GM12878 (cell line): ENCODE measurements at regions not wholly inside any gene's neighbourhood (a gene's known extent, or its start where the extent isn't known, plus 50 kb on each side); places are given as distances from the start of the nearest gene placed in this dataset.

Source experiments
- ATF3 ChIP-seq: IDR thresholded peaks from 2 replicates; pipeline ENCODE4 v1.6.1; 2011; ENCODE audit warnings: low read depth, mild to moderate bottlenecking, low read length, moderate library complexity, borderline replicate concordance; ENCODE audit errors: extremely low read depth
- BCL11A ChIP-seq: IDR thresholded peaks from 2 replicates; pipeline ENCODE4 v1.6.1; 2011; ENCODE audit warnings: low read depth, low read length
- BHLHE40 ChIP-seq, 2 experiments: fragments of 450-650 bp in 1 of 2; IDR thresholded peaks; 2 replicates each; pipeline ENCODE4 v1.6.1; 2011 to 2017; ENCODE audit warnings: low read depth in 2 of 2, borderline replicate concordance in 1 of 2, improper control_type of control experiment in 1 of 2, low read length in 1 of 2, mild to moderate bottlenecking in 1 of 2
- CBFB ChIP-seq: IDR thresholded peaks from 2 replicates; pipeline ENCODE4 v1.6.1; 2016; ENCODE audit warnings: antibody characterized with exemption, low read depth
- EZH2 ChIP-seq: IDR thresholded peaks from 2 replicates; pipeline ENCODE4 v1.6.1; 2012; ENCODE audit warnings: low read depth, mild to moderate bottlenecking, control low read depth, inconsistent platforms, low read length, borderline replicate concordance; ENCODE audit not compliant: control insufficient read depth
- FOXK2 ChIP-seq: fragments of 450-650 bp; IDR thresholded peaks from 2 replicates; pipeline ENCODE4 v1.6.1; 2017; ENCODE audit warnings: mild to moderate bottlenecking, moderate library complexity
- HDAC6 ChIP-seq: fragments of 200-600 bp; sonication (generic); IDR thresholded peaks from one replicate; pipeline ENCODE4 v1.8.0; 2017; ENCODE audit warnings: antibody characterized with exemption; ENCODE audit not compliant: unreplicated experiment
- SREBF2 ChIP-seq: IDR thresholded peaks from 2 replicates; pipeline ENCODE4 v1.6.1; 2012; ENCODE audit warnings: mild to moderate bottlenecking, low read length
- SRF ChIP-seq, 2 experiments: IDR thresholded peaks; 2 replicates each; pipeline ENCODE4 v1.6.1; 2011; ENCODE audit warnings: low read depth in 2 of 2, low read length in 2 of 2, mild to moderate bottlenecking in 1 of 2, moderate library complexity in 1 of 2
- SUZ12 ChIP-seq: fragments of 200-600 bp; sonication (generic); IDR thresholded peaks from one replicate; pipeline ENCODE4 v1.6.1; 2018; ENCODE audit warnings: antibody characterized with exemption, mild to moderate bottlenecking; ENCODE audit not compliant: unreplicated experiment
- TF ChIP-seq, protein P1 (sequence below): IDR thresholded peaks from 2 replicates; pipeline ENCODE4 v1.6.1; 2012; ENCODE audit warnings: low read length, inconsistent platforms
- TF ChIP-seq, protein P2 (sequence below), 3 experiments: IDR thresholded peaks in 2 of 3; conservative IDR thresholded peaks in 1 of 3; 2 replicates each; pipeline ENCODE4 v1.5.1; 2011; ENCODE audit warnings: low read depth in 3 of 3, low read length in 3 of 3, mild to moderate bottlenecking in 3 of 3, control low read depth in 2 of 3, moderate library complexity in 2 of 3, inconsistent platforms in 1 of 3, mixed read lengths in 1 of 3; ENCODE audit not compliant: control insufficient read depth in 2 of 3, insufficient read depth in 1 of 3; ENCODE audit errors: extremely low read depth in 1 of 3
- TF ChIP-seq, protein P3 (sequence below): IDR thresholded peaks from 2 replicates; pipeline ENCODE4 v1.6.1; 2012; ENCODE audit warnings: mild to moderate bottlenecking, low read depth, low read length

- no peak for TF ChIP-seq BCL11A
- peak; percentile 66 to 76 for TF ChIP-seq BHLHE40 (IDR thresholded peaks at IDR 0.05; ENCODE audit: borderline replicate concordance in 1 of 2, low read depth in 2 of 2, low read length in 1 of 2)
- no peak for TF ChIP-seq HDAC6
- TF ChIP-seq EZH2, result no peak
- TF ChIP-seq, protein P1, sequence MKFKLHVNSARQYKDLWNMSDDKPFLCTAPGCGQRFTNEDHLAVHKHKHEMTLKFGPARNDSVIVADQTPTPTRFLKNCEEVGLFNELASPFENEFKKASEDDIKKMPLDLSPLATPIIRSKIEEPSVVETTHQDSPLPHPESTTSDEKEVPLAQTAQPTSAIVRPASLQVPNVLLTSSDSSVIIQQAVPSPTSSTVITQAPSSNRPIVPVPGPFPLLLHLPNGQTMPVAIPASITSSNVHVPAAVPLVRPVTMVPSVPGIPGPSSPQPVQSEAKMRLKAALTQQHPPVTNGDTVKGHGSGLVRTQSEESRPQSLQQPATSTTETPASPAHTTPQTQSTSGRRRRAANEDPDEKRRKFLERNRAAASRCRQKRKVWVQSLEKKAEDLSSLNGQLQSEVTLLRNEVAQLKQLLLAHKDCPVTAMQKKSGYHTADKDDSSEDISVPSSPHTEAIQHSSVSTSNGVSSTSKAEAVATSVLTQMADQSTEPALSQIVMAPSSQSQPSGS, result no peak
- no peak for TF ChIP-seq SUZ12
- TF ChIP-seq SREBF2, result no peak
- TF ChIP-seq ATF3, result no peak
- TF ChIP-seq, protein P2, sequence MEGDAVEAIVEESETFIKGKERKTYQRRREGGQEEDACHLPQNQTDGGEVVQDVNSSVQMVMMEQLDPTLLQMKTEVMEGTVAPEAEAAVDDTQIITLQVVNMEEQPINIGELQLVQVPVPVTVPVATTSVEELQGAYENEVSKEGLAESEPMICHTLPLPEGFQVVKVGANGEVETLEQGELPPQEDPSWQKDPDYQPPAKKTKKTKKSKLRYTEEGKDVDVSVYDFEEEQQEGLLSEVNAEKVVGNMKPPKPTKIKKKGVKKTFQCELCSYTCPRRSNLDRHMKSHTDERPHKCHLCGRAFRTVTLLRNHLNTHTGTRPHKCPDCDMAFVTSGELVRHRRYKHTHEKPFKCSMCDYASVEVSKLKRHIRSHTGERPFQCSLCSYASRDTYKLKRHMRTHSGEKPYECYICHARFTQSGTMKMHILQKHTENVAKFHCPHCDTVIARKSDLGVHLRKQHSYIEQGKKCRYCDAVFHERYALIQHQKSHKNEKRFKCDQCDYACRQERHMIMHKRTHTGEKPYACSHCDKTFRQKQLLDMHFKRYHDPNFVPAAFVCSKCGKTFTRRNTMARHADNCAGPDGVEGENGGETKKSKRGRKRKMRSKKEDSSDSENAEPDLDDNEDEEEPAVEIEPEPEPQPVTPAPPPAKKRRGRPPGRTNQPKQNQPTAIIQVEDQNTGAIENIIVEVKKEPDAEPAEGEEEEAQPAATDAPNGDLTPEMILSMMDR (IDR thresholded peaks at IDR 0.05 in 2 of 3, conservative IDR thresholded peaks at IDR 0.05 in 1 of 3; ENCODE audit: control insufficient read depth in 2 of 3, extremely low read depth in 1 of 3, insufficient read depth in 1 of 3, low read depth in 3 of 3, low read length in 3 of 3), result no peak
- TF ChIP-seq SRF (IDR thresholded peaks at IDR 0.05; ENCODE audit: low read depth in 2 of 2, low read length in 2 of 2), result no peak
- TF ChIP-seq CBFB, result no peak
- TF ChIP-seq, protein P3, sequence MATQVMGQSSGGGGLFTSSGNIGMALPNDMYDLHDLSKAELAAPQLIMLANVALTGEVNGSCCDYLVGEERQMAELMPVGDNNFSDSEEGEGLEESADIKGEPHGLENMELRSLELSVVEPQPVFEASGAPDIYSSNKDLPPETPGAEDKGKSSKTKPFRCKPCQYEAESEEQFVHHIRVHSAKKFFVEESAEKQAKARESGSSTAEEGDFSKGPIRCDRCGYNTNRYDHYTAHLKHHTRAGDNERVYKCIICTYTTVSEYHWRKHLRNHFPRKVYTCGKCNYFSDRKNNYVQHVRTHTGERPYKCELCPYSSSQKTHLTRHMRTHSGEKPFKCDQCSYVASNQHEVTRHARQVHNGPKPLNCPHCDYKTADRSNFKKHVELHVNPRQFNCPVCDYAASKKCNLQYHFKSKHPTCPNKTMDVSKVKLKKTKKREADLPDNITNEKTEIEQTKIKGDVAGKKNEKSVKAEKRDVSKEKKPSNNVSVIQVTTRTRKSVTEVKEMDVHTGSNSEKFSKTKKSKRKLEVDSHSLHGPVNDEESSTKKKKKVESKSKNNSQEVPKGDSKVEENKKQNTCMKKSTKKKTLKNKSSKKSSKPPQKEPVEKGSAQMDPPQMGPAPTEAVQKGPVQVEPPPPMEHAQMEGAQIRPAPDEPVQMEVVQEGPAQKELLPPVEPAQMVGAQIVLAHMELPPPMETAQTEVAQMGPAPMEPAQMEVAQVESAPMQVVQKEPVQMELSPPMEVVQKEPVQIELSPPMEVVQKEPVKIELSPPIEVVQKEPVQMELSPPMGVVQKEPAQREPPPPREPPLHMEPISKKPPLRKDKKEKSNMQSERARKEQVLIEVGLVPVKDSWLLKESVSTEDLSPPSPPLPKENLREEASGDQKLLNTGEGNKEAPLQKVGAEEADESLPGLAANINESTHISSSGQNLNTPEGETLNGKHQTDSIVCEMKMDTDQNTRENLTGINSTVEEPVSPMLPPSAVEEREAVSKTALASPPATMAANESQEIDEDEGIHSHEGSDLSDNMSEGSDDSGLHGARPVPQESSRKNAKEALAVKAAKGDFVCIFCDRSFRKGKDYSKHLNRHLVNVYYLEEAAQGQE, result no peak
- TF ChIP-seq FOXK2, result no peak
Observed at GRCh38 chr6:130620338-130620781, 206.8 kb upstream of the SMLR1 start.
